UCSD-AML1 (cell line): ENCODE measurements at regions not wholly inside any gene's neighbourhood (a gene's known extent, or its start where the extent isn't known, plus 50 kb on each side); places are given as distances from the start of the nearest gene placed in this dataset.
"Not testable (repeated sequence)": the region's sequence is repeated elsewhere in the genome, so short reads cannot be mapped to it uniquely, and the experiment has no call there.

Experiments
- DNase-seq: peaks from one replicate; lab custom pipeline; 2025; ENCODE audit not compliant: unreplicated experiment; lab: John Stamatoyannopoulos, UW

DNA sequence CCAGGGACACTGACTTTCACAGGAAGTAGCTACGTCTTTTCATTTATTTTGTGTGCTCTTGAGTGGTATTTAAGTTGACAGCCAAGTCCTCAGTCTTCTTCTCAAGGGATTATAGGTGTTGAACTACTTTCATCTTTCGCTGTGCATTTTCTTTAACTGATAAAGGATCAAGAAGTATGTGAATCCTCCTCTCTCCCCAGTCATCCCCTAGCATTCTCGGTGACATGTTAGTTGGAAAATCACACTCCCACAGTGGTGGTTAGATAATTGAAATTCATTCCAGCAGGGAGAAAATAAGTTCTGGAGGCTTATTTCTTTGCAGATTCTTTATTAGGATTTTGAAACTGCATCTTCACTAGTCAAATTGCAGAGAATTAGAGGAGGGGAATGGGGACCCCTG, 569.4 kb downstream of the MEI4 start:
- DNase-seq = no peak

DNA sequence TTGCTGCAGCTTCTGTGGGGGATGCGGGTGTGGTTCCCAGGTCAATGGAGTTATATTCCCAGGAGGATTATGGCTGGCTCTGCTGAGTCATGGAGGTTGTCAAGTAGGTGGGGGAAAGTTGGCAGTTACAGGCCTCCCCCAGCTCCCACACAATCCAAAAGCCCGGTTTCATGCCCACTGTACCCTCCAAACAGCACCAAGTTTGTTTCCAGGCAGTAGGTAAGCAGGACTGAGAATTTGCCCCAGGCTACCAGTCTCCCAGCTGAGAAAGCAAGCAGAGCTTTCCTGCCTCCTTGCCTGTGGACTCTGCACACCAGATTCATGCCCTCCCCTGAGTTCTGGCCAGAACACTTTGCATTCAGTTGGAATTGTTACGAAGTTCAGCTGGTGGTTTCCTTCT, 578.2 kb downstream of the MEI4 start:
- no peak for DNase-seq

DNA sequence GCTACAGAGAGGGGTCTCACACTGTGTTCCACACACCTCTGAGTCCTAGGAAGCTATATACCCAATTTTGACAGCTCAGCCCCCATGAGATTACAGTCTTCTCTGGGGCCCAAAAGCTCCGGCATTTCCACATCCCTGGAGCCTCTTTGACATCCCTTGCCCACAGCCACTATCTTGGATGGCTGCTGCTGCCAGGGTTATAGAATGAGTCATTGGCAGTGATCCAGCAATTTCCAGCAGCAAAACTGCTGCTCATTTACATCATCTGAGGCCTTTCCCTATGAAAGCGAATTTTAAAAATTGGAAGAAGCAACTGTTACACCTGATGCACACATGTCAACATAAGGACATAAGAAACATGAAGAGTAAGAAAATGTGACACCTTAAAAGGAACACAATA, 590.7 kb downstream of the MEI4 start:
- DNase-seq = no peak

DNA sequence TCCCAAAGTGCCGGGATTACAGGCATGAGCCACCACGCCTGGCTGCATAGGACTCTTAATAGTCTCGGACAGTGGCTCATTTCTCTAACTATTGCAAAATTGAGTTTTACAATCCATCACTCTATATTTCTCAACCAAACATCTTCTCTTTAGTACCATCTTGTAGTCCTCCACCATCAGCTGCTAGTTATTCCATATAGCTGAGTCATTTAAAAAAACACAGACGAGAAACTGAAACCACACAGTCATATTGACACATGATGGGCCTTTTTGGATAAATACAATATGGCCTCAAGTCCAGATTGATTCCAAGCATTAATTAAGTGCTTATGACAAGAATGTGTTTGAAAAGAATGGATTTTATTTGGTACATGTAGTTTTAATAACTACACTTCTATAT, 599.1 kb downstream of the MEI4 start:
- no peak for DNase-seq

DNA sequence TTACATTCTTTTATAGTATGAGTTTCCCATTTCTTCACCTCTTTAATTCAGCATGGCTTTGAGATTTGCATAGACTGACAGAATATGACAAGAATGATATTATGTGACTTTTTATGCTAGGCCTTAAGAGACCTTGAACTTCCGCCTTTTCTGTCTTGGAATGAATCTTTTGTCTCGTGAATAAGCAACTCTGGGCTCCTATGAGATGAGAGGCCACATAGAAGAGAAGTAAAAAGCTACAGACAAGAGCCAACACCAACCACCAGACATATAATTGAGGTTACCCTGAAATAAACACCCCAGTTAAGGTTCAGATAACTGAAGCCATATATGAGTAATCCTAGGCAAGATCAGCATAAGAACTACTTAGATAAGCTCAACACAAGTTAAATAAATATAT, 600.8 kb downstream of the MEI4 start:
- no peak for DNase-seq

DNA sequence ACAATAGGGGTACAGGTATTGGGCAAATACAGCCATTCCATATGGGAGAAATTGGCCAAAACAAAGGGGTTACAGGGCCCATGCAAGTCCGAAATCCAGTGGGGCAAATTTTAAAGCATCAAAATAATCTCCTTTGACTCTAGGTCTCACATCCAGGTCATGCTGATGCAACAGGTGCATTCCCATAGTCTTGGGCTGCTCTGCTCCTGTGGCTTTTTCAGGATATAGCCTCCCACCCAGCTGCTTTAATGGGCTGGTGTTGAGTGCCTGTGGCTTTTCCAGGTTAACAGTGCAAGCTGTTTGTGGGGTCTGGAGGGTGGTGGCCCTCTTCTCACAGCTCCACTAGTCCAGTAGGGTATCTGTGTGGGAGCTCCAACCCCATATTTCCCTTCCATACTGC, 607.1 kb downstream of the MEI4 start:
- DNase-seq = no peak

DNA sequence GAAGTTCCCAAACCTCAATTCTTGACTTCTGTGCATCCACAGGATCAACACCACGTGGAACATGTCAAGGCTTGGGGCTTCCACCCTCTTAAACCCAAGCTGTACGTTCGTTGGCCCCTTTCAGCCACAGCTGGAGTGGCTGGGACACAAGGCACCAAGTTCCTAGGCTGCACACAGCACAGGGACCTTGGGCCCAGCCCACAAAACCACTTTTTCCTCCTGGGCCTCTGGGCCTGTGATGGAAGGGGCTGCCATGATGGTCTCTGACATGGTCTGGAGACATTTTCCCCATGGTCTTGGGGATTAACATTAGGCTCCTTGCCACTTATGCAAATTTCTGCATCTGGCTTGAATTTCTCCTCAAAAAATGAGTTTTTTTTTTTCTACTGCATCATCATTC, 606.9 kb upstream of the IRAK1BP1 start:
- DNase-seq = not testable (repeated sequence)

DNA sequence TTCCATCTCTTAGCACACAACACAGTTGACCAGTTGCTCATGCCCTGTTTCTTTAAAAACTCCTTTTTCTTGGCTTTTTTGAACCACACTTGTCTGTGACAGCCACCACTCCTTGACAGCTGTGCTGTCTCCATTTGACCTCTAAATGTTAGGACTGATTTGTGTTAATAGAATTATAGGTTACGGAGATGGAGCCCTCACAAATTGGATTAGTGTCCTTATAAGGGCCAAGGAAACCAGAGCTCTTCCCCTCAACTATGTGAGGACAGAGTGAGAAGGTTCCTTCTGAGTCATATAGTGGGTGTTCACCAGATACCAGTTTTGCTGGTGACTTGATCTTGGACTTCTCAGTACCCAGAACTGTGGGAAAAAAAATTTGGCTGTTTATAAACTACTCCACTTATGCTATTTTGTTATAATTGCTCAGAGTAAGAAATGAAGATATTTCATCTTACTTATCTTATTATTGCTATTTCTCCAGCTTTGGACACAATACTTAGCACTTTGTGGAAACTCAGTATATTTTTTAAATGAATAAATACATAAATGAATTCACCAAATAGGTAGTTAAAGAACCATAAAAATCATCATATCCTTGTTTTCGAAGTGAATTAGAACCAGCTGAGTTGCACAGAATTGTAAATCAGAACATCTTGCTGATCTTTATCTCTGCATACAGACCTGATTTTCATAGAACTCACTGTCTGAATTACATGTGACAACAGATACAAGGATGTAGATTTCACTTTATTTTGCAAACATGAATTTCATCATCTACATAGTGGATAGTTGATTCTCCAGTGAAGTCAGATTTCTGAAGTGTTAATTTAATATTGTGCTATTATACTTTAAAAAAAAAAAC, 598.5 kb upstream of the IRAK1BP1 start:
- no peak for DNase-seq

DNA sequence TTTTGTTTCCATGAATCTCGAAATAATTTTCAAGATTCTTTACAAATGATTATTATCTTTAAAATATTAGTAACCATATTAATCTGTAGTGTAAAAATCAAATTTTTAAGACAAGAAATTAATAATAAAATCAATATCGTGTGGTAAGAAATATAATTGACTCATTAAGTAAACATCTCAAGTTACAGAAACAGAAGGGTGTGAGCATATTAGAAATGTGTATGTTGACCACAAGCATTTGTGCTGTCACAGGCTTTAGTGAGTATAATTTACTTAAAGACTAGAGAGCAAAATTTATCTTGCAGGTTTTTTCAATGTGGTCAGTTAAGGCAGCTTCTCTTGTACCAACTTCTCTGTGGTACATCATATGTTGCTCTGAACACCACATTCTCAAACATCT, 566.5 kb upstream of the IRAK1BP1 start:
- no peak for DNase-seq

DNA sequence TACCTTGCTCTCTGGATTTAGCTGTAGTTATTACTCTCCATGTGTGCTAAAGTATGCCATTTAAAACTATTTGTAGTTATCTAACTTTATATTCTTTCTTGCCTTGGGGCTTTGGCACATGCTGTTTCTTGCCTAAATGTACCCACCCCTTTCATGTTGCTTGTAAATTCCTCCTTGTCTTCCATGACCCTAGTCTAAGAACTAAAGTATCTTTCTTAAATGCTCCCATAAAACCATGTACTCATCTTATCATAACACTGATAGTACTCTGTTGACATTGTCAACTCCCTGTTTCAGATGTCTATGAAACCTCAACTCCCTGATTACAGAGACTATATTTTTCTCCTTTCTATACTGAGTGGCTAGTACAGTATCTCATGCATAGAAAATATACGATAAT, 564.9 kb upstream of the IRAK1BP1 start:
- DNase-seq = no peak

DNA sequence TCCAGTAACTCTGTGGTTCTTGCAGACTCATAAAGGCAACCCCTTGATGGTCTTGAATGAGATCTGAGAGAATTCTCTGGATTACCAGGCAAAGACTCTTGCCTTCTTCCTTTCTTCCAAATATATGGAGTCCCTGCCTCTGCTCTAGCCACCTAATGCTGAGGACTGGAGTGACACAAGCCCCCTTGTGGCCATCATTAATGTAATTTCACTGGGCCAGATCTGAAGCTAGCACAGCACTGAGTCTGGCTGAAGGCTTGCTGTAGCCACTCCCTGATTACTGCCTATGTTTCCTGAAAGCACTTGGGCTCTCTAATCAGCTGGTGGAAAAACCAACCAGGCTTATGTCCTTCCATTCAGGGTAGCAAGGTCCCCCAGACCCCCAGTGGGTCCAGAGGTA, 559.3 kb upstream of the IRAK1BP1 start:
- DNase-seq = peak; percentile 6

DNA sequence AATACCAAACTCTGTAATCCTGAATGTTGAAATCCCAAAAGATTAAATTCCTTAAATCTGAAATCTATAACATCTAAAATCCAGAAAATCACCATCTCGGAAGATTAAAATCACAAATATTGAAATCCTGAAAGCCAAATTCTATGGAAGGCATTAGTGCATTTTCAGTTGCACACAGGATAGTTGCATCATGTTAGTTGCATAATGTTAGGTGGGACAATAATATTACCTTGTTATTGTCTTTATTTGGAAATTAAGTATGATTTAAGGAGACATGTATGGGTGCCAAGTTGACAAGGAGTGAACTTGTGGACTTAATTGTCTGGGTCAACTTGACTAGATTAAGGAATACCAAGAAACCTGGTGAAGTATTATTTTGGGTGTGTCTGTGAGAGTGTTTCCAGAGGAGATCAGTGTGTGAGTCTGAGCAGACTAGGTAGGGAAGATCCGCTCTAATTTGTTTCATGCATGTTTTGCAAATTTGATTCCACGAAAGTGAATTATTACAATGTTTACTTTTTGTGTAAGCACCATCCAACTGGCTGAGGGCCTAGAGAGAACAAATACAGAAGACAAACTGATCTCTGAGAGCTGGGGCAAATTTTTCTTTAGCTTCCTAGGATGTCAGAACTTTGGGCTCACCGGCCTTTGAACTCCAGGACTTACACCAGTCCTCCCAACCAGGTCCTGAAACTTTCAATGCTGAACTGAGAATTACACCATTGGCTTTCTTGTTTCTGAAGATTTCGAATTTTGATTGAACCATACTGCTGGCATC, 545.1 kb upstream of the IRAK1BP1 start:
- DNase-seq = no peak

DNA sequence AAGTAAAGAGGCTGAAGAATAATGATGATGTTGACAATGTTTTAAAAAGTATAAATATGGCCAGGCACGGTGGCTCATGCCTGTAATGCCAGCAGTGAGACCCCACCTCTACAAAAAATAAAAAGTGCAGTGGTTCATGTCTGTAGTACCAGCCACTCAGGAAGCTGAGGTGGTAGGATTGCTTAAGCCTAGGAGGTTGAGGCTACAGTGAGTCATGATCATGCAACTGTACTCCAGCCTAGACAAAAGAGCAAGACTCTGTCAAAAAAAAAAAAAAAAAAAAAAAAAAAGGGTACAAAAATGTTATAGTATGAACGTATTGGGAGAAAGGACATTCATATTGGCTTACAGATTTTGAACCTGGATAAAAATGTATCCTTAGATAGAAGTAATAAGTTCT, 543.1 kb upstream of the IRAK1BP1 start:
- DNase-seq = no peak

DNA sequence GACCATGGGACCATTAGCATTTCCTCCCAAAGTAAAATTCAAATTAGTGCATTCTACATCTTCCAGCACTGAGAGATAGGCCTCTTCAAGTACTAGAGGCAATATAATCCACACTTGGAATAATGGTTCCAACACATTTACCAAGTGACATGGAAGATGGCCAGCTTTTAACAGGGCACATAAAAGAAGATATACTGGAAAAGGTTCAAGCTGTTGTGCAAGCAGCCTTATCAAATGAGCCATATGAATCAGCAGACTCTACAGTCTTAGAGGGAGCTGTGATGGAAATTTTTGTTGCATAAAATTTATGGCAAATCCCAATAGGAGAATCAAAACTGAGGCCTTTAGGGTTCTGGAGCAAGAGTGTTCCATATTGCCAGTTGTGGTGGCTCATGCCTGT, 526.6 kb upstream of the IRAK1BP1 start:
- no peak for DNase-seq

DNA sequence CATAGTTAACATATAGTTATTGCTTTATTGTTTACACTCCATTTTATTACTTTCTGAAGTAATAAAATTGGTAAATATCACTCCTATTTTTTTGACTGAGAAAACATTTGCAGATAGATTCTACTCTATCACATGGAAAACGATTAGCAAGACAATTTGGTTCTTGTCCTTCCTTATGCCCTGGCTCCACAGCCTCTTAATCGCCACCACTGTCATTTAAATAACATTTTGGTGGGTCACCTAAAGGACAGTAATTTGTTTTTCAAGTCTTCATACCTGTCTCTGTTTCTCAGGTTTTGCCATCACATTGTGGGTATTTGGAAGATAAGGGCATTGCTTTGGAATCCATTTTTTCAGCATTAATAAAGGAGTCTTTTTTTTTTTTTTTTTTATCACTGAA, 521.5 kb upstream of the IRAK1BP1 start:
- no peak for DNase-seq

DNA sequence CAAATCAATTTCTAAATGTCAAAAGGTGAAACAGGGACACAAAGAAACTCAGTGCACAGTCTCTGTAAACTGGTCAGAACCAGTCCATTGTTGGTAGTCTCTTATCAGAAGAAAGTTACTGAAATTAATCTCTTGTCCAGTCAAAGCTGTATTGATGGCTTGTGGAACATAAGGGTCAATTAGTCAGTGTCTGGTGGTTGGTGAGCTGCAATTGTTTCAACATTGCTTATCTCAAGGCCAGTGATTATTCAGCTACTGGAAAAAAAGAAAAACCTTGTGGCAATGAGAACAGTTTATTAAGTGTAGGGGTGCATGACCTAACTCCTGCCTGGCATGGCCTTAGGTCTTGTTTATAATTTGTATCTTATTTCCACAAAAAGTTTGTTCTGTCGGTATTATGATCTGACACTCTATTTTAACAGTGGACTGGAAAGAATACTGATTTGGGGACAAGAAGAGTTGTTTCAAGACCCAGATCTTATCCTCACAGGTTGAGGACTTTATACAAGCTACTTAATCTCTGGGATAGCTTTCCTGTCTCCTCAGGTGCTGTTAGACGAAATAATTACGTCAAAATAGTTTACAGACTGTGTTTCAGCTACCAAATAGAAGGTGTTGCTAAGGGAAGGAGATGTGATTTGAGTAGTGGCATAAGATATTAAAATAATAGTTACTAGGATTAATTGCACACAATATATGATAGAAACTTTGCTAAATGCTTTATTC, 520.0 kb upstream of the IRAK1BP1 start:
- no peak for DNase-seq

DNA sequence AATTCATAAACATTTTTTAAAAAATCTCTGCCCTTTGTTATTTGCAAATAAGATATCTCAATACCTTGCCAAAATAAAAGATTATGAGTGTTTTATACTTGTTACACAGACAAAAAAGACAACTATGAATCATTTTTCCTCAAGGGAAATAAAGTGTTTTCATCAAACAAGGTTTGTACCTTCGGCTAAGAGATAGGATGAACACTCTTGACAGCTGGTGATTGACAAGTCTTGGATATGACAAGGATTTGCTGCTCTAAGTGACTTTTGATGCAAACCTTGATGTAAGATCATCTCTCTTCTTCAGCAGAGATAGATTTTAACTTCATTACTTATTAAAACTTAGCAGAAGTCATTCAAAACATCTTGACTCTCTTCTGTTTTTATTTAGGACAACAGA, 514.3 kb upstream of the IRAK1BP1 start:
- no peak for DNase-seq

DNA sequence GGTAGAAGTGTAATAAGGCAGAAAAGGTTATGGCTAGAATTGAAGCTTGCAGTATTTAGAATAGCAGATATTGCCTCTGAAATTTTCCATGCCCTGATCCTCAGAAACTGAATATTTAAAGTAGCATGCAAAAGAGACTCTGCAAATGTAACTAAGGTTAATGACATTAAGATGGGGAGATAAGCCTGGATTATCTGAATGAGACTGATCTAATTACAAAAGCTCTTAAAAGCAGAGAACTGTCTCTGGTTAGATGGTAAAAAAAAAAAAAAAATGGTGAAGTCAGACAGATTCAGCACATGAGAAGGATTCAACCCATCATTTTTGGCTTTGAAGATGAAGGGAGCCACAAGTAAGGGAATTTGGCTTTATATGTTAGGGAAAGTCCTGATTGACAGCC, 503.7 kb upstream of the IRAK1BP1 start:
- DNase-seq = no peak

DNA sequence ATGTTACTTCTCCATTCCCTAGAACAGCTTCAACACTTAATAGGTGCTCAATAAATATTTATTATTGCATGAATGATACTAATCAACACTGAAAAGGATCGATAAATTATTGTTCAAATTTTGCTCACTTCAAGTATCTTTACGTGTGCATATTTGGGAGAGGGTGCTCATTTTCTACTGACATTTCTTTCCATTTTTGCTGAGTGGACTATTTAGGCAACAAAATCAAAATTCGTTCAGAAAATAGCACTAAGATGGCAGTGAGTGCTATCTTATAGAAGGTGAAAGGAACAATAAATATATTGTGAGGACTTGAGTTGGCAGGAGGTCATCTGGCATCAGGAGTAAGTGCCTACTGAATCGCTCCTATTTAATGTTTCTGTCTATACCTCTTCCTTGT, 501.9 kb upstream of the IRAK1BP1 start:
- DNase-seq = no peak

DNA sequence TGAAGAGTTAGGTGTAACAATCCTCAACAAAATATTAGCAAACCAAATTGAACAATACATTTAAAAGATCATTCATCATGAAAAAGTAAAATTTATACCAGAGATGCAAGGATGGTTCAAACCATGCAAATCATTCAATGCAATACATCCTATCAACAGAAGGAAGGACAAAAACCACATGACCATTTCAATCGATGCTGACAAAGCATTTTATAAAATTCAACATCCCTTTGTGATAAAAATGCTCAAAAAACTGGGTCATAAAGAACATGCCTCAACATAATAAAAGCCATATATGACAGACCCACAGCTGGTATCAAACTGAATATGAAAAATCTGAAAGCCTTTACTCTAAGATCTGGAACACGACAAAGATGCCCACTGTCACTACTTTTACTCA, 490.3 kb upstream of the IRAK1BP1 start:
- DNase-seq = no peak

DNA sequence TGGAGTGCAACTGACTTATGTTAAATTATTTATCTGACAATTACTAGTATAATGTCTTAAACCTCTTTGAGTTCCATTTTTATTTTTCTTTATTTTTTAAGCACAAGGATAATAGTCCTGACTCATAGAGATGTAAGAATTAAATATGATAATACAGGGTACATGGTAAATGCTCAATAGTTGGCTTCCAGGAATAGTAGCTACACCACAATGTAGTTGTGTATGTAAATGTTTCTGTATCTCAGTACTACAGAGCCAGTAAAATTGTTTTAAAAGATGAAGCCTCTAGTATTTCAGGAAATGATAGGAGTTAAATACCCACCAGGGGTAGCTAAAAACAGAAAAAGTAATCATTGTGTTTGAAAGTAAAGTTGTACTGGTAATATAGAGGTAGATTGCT, 487.4 kb upstream of the IRAK1BP1 start:
- DNase-seq = no peak

DNA sequence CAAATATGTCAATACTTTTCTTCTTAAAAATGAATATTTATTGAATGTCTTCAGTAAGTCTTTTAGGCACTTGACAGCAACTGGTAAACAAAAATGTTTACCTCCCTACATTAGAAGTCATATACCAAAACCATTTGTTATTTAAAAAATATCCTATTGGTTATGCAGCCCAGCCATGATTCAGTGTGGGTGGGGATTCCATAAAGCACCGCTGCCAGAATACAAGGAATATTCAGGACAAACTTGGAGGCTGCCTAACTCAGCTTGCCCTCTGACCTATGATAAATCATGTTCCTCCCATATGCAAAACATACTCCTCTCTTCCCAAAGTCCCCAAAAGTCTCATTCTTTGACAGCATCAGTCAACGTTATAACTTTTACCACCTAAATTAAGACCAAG, 486.8 kb upstream of the IRAK1BP1 start:
- no peak for DNase-seq
